ENCODE measurements at regions not wholly inside any gene's neighbourhood (a gene's known extent, or its start where the extent isn't known, plus 50 kb on each side); places are given as distances from the start of the nearest gene placed in this dataset.
A peak's percentile ranks its signal among the peaks of the same experiment; 100 is the strongest.
"Not testable (repeated sequence)": the region's sequence is repeated elsewhere in the genome, so short reads cannot be mapped to it uniquely, and the experiment has no call there.

DNA sequence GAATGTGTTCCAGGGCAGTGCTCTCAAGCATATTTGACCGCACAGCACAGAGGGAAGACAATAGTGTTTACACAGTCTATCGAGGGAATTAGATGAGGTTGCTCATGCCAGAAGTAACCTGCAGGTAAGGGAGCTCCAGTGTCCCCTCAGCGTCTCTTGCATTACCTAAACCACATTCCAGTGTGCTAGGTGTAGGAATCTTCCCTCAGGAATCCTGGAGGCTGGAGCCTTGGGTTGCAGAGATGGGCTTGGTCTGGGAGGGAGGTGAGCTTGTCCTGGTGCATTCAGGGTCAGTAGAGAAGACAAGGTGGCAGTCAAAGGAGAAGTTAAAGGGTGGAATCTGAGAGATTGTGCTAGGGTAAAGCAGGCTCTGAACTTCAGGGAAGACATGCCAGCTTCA is 56.3 kb downstream of the SOX14 start:
- DNase-seq (ENCODE audit: low read depth in 2 of 2): no peak

DNA sequence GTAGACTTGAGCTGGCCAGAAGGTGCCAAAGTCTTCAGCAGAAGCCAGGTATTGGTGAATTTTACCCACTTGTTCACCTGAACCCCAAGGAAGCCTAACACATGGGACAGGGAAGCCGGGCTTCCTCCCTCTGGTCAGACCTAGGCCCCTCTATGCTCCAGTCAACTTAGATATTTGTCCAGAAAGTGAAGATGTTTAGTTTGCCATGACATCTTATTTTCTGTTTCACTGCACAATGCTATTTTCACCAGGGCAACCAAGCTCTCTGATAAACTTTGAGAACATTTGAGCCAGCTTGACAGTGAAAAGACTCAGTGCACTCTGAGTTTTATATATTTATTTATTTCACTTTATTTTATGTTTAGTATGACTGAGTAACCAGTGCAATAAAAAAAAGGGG is 71.0 kb downstream of the SOX14 start:
- DNase-seq (ENCODE audit: low read depth in 2 of 2): no peak

DNA sequence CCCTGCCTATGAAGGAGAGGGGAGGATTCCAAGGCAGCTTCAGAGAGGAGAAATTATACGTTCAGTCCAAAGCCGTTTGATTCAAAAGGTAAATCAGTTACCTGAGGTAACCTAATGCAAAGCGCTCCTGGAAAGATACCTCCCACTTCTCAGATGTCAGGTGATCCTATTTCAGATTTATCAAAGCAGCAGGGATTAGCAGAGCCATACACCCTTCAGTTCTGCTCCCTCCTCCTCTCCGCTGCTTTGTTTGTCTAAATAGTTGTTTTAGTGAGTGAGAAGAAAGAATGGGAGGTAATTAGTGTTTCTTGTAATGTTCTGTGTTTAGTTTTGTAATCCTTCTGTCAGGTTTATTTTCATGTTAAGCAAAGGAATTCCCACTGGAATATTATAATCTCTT is 81.1 kb downstream of the SOX14 start:
- DNase-seq (ENCODE audit: low read depth in 2 of 2): no peak

DNA sequence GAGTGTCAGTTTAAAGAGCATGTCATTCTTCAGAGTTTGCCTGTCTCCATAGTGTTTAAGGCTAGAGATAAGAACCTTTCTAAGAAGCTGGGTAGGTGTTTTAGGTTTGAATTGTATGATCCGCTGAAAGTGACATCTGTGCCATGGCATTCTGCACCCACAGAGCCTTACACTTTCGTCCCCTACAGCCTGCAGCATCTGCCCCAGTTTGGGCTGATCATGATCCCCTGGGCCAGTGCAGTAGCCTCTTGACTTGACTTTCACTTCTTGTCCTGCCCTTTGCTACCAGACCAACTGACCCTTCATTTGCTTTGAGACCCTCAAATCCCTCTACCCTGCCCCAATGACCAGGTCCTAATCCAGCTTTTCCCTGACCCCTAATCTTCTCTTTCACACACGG is 81.6 kb downstream of the SOX14 start:
- DNase-seq (ENCODE audit: low read depth in 2 of 2): no peak

DNA sequence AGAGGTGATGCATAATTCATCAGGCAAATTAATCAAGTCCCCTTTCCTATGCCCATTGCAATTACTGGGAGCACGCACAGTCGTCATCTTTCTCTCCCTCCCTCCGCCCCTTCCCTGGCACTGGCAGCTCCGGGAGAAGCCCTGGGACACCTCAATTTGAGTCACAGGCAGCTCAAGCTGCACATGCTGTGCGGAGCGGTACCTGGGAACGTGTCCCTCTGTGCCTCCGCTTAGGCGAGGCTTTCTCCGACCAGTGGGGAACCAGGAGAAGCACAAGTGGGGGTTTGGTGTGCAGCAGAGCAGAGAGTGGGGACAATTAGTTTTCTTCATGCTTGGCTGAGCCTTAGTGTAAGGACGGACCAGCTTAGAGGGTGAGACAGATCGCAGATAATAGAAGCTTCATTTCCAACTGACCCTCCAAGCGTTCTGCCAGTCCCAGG is 88.3 kb downstream of the SOX14 start:
- DNase-seq (ENCODE audit: low read depth in 2 of 2): no peak

DNA sequence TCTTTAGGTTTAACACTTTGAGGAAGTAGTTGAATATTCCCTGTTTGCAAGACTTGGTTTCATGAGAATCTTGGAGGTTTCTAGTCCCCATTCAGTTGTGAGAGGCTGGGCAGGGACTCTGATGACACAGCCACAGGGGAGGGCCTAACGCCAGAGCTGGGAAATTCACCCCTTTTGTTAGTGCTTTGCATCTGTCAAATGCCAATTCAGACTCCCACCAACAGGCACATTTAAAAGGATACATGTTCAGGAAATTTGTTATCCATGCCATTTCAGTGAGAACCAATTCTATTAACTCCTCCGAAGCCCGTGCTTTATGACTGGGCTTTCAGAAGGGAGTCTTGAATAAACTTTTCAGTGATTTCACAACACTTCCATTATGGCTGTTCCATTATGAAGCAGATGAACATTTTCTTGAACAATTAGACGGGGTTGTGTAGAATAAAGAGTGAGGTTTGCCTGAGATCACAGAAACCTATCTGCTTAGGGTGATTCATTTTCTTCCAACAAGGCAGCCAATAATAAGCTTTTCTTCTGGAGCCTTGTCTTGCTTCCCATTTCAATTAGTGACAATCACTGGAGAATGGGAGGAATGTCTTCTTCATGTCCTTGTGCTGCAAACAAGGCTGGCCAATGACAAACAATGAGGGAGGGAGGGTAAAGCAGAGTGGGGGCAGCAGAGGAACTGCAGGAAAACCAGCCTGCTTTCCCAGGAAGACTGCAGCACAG is 90.6 kb downstream of the SOX14 start:
- no peak for DNase-seq (ENCODE audit: low read depth in 2 of 2)

DNA sequence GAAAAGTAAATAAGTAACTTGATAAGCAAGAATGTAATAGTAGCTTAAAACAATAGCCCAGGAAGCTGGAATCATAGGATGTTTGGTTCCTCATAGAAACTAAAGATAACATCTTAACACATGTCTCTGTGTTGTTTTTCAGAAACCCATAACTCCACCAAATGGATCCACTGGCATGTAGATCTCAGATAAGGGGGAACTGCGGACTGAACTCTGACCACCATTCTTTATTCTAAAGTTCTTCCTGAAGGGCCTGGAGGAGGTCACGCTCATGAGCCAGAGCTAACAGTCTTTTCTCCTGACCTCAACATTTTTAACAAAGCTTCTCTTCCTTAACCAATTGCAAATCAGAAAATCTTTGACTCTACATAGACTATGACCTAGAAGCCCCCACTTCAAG is 101.9 kb downstream of the SOX14 start:
- DNase-seq (ENCODE audit: low read depth in 2 of 2): no peak

DNA sequence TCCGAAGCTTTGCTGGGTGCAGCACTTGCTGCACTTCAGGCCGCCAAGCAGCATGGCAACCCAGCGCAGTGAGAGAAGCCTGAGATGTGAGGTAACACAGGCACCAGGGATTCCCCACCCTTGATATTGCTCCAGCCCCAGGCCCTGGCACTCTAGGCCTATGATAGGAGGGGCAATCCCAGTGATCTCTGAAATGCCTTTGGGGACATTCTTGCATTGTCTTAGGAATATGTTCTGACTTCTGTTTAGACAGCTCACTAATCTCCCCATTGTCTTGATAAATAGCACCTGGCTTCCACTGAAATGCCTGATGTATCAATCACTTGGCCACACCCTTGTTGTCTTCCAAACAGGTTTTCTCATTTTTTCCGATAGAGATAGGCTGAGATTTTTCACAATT is 102.8 kb downstream of the SOX14 start:
- no peak for DNase-seq (ENCODE audit: low read depth in 2 of 2)

DNA sequence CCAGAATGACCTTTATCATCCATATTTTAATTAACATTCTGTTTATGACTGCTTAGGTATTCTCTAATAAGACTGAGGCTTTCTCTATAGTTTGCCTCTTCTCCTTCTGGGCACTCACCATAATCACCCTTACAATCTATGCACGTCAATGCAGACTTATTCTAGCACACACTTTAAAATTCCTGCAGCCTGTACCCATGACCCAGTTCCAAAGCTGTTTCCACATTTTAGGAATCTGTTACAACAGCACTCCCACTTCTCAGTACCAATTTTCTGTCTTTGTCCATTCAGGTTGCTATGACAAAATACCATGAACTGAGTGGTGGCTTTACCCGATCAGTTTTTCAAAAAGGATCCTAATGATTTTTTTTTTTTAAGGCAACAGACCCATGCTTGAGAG is 103.5 kb downstream of the SOX14 start:
- no peak for DNase-seq (ENCODE audit: low read depth in 2 of 2)

DNA sequence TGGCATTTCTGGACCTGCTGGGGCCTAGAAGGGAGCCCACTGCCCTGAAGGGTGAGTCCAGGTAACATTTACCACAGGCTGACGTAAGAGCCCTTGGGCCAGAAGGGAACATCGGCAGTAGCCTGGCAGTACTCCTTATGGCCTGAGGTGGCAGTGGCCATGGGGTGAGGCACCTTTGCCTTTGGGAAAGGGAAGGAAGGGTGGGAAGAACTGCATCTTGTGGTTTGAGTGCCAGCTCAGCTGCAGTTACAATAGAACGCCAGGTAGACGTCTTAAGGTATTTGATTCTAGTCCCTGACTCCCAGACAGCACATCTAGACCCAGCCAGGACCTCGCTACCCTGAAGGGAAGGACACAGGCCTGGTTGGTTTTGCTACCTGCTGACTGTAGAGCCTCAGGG is 104.9 kb downstream of the SOX14 start:
- no peak for DNase-seq (ENCODE audit: low read depth in 2 of 2)

DNA sequence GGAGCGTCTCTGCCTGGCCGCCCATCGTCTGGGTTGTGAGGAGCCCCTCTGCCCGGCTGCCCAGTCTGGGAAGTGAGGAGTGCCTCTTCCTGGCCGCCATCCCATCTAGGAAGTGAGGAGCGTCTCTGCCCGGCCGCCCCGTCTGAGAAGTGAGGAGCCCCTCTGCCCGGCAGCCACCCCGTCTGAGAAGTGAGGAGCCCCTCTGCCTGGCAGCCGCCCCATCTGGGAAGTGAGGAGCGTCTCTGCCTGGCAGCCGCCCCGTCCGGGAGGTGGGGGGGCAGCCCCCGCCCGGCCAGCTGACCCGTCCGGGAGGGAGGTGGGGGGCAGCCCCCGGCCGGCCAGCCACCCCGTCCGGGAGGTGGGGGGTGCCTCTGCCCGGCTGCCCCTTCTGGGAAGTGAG is 108.5 kb downstream of the SOX14 start:
- DNase-seq (ENCODE audit: low read depth in 2 of 2): not testable (repeated sequence)

DNA sequence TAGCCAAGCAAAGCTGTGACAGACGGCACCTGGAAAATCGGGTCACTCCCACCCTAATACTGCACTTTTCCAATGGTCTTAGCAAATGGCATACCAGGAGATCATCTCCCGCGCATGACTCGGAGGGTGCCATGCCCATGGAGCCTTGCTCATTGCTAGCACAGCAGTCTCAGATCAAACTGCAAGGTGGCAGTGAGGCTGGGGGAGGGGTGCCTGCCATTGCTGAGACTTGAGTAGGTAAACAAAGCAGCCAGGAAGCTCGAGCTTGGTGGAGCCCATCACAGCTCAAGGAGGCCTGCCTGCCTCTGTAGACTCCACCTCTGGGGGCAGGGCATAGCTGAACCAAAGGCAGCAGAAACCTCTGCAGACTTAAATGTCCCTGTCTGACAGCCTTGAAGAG is 113.1 kb upstream of the CLDN18 start:
- DNase-seq (ENCODE audit: low read depth in 2 of 2): not testable (repeated sequence)

DNA sequence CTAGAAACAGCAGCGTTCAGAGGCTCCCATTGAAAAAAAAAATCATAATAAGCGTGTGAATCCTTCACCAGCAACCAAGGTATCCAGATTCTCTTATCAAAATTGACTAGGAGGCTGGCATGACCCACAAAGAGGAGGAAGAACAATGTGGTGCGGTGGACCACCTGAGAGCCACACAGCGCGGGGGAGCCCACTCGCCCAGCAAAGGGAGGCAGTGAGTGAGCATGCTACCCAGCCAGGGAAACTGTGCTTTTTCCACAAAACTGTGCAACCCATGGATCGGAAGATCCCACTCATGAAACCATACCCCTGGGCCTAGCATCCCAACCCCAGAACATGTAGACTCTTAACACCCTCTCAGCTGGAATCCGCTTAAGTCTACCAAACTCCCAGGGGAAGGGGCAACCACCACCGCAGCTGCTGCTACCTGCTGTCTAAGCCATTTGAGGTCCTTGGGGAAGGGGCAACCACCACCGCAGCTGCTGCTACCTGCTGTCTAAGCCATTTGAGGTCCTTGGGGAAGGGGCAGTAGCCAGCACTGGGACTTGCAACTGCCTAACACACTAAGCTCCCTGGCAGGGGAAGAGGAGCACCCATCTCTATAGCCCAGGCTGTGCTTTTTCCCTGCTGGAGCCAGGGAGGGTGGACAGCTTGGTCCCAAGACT is 102.8 kb upstream of the CLDN18 start:
- no peak for DNase-seq (ENCODE audit: low read depth in 2 of 2)

DNA sequence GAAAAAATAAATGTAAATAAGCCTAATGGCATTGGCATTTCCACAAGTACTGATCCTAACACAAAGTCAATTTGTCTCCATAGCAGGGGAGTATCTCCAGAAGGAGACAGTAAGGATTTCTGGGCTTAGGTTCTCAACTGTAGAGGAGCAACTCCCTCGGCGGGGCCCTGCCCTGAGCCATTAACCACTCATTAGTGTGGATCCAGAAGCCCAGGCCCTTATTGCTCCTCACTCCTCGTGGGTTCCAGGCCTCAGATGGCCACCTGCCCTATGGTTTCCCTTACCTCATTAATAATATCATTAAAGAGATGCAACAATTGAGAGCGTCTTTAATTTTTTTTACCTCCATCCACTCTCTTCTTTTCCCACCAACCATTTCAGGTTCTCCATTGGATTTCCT is 85.3 kb upstream of the CLDN18 start:
- no peak for DNase-seq (ENCODE audit: low read depth in 2 of 2)

DNA sequence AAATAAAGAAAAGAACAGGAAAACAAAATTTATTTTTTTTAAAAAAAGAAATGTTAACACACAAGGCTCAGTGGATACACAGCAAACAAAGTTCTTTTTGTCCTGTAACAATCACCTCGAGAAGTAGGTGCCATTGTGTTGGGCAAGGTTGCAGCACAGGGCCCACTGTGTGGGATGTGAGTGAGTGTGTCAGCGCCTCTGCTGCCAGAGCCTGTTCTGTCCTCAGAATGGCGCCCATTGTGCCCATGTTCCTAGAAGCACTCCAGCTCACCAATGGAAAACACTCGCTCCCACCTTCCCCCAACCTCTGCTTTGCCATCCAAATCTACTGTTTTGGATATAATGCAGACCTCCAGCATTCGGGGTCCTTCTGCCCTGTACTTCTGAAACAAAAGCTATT is 84.9 kb upstream of the CLDN18 start:
- no peak for DNase-seq (ENCODE audit: low read depth in 2 of 2)

DNA sequence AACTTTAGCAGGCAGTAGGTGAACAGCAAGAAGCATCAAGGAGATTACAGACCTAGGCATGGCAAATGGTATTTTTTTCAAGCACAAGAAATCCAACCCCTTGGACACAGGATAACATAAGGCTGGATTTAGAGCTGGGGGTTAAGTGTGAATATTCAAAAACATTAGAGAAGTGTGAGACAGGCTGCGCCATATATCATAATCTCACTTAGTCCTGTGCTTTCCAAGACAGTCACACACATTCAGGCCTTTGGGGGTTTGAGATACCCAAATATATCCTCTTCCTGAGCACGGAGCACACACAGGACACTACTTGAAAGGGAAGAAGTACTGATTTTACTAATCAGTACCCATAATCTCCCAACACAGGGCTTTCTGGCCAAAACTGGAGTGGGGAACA is 83.0 kb upstream of the CLDN18 start:
- no peak for DNase-seq (ENCODE audit: low read depth in 2 of 2)

DNA sequence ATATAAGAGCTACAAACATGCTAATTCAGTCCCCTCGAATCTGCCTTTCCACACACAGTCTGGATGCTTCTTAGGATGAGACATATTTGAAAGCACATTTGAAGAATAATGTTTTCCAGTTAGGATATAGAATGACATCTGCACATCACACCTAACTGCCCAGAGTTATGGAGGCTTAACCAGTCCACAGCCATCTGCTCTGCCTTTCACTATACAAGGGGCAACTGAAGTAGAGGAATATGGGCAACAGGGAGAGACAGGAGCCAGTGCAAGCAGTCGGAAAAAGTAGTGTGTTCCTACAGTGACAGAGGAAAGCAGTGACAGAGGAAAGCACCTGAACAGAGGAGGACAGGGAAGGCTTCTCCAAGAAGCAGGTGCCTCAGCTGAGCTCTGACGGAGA is 79.0 kb upstream of the CLDN18 start:
- no peak for DNase-seq (ENCODE audit: low read depth in 2 of 2)

DNA sequence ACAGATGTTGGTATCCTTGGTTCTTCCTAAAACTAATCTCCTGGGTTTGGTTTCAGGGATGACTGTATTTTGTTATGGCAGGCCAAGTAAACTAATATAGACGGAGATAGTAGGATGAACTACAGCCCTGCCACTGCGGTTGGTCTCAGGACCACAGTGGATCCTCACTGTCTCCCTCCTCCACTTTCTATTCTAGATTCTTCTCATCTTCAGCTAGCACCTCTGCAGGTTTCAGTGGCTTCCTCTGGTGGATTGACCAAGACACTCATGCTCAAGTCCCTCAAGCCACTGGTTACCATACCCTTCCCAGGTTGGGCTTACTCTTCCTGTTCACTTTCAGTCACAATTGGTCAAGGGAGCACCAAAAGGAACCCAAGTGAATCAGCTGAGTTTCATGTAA is 71.1 kb upstream of the CLDN18 start:
- no peak for DNase-seq (ENCODE audit: low read depth in 2 of 2)

DNA sequence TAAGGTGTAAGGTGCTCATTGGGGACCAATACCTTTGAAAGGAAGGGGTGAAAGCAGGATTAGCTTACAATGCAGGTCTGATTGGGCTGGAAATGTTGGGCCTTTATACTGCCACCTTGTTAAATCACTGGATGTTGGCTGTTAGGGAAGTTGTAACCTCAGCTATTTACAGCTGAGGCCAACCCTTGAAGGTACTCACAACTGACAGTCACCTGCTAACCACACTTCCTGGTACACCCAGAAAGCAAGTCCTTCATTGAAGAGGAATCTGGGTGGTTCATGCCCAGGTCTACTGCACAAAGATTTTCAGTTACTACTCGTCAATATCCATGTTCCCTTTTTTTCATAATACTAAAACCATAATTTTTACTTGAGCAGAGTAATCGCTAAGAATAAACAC is 65.4 kb upstream of the CLDN18 start:
- no peak for DNase-seq (ENCODE audit: low read depth in 2 of 2)

DNA sequence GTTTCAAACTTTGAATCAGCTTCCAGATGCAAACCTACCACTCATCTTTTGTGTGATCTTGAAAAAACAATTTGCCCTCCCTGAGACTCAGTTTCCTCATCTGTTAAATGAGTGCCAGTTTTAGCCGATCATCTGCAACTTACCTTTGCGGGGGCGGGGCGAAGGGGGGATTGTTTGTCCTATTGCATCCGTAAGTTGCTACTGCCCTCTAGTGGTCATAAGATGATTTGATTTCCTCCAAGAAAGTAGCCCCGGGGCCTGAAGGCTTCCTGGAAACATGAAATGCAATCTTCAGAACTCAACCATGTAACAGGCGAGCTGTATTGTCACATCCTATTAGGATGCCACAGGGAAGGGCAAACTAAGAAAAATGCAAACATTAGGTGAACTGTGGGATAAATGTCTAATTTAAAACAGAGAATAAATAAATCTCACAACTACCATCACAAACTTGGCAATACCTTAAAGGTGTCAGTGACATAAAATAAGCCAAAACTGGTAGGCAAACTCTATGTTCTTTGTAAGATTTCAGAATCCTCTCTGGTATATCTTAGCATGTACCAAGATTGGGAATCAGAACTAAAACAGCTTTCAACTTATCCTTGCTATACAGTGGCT is 63.5 kb upstream of the CLDN18 start:
- DNase-seq (ENCODE audit: low read depth in 2 of 2): peak; percentile 30 to 33

DNA sequence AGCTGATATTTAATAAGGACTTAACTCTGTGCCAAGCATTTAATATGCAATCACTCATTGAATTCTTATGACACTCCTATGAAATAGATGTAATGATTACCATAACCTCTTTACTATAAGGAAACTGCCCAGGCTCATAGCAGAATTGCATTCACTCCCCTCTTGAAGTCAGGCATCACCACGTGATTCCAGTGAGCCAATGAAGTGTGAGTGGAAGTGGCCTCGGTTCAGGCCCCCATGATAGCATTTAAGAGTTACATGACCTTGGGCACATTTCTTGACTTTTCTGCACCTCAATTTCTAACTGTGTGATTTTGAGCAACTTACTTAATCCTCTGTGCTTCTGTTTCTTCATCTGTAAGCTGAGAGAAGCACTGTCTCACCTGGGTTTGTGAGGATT is 62.8 kb upstream of the CLDN18 start:
- no peak for DNase-seq (ENCODE audit: low read depth in 2 of 2)

DNA sequence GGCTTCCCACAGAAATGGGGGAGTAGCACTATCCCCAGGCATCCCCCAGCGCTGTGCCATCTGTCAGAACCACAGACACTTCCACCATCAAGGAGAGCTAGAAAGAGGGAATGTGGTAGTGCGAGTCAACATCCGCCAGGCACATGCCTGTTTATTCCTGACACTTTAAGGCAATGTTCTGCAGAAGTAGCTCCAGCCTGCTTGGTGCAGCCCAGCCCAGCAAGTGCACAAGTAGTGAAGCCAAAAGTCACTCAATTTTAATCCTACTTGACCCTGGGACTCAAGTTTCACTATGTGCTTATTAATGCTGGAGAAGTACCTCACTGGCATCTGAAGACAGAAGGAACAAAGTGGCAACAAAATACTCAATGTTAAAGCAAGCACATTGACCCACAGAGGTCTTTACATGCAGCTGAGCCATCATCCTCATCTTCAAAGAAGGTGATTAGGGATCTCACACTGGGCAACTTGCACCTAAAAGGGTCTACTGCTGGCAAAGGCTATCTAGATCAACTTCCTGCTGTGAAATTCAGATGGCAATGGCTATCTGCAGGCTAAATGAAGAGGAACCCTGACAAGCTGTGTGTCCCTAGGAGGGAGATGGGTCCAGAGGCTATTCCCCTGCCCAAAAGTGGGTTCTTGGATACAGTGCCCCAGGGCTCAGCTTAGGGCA is 61.4 kb upstream of the CLDN18 start:
- DNase-seq (ENCODE audit: low read depth in 2 of 2): no peak

DNA sequence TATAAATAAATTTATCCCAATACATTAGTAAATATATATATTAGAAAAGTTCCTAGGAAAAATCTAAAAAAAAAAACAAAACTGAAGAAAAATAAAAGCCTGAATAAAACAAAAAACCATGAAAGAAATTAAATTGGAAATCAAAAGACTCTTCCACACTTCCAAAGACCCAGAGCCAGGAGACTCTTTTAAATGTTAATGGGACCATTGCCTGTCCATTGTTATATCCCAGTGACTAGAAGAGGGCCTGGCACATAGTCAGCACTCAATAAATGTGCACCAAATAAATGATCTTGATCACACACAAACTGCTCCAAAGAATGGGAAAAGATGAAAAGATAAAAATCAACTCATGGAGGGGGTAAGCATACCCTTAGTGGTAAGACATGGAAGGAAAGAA is 51.3 kb upstream of the CLDN18 start:
- DNase-seq (ENCODE audit: low read depth in 2 of 2): no peak
